Stimulated activated CD4-positive, alpha-beta T cell treated with anti-CD3 and anti-CD28 coated beads, Interleukin-1b, Interleukin-23, amount 100 ng/mL, for 24 hours (primary cell): ENCODE measurements at regions not wholly inside any gene's neighbourhood (a gene's known extent, or its start where the extent isn't known, plus 50 kb on each side); places are given as distances from the start of the nearest gene placed in this dataset.

Experiments used
- DNase-seq, 4 experiments: peaks; one replicate each; pipeline ENCODE4 v3.0.0-alpha.2; 2020; ENCODE audit warnings: low read depth in 4 of 4, low spot score in 1 of 4

GRCh38 chr20:4370851-4371250 lies 121.8 kb upstream of the ADRA1D start:
- no peak for DNase-seq

- peak in 3 of 4 experiments; percentile 1 to 36 (median 4) for DNase-seq
These were observed 120.7 kb upstream of the ADRA1D start for GRCh38 chr20:4369798-4370124.

GRCh38 chr20:4369119-4369797 lies 120.2 kb upstream of the ADRA1D start:
- DNase-seq, result no peak

GRCh38 chr20:4366076-4366475 lies 117.0 kb upstream of the ADRA1D start:
- no peak for DNase-seq

- DNase-seq, result no peak
These were observed 109.5 kb upstream of the ADRA1D start for GRCh38 chr20:4358552-4358951.

GRCh38 chr20:4352348-4352747 lies 103.3 kb upstream of the ADRA1D start:
- no peak for DNase-seq

GRCh38 chr20:4350096-4350495 lies 101.0 kb upstream of the ADRA1D start:
- DNase-seq, result no peak

GRCh38 chr20:4344670-4345069 lies 95.6 kb upstream of the ADRA1D start:
- no peak for DNase-seq

GRCh38 chr20:4342609-4343008 lies 93.5 kb upstream of the ADRA1D start:
- no peak for DNase-seq

- DNase-seq, result no peak
These were observed 92.9 kb upstream of the ADRA1D start for GRCh38 chr20:4341804-4342485.

- DNase-seq, result no peak
These were observed 86.6 kb upstream of the ADRA1D start for GRCh38 chr20:4335722-4336121.

GRCh38 chr20:4332121-4332860 lies 83.2 kb upstream of the ADRA1D start:
- no peak for DNase-seq

- DNase-seq, result no peak
These were observed 80.9 kb upstream of the ADRA1D start for GRCh38 chr20:4330011-4330410.

- no peak for DNase-seq
These were observed 80.1 kb upstream of the ADRA1D start for GRCh38 chr20:4329232-4329631.

GRCh38 chr20:4328541-4328940 lies 79.5 kb upstream of the ADRA1D start:
- no peak for DNase-seq

GRCh38 chr20:4327956-4328355 lies 78.9 kb upstream of the ADRA1D start:
- no peak for DNase-seq

- DNase-seq, result no peak
These were observed 77.3 kb upstream of the ADRA1D start for GRCh38 chr20:4326195-4327065.

GRCh38 chr20:4325548-4326187 lies 76.6 kb upstream of the ADRA1D start:
- no peak for DNase-seq

GRCh38 chr20:4324611-4325243 lies 75.6 kb upstream of the ADRA1D start:
- no peak for DNase-seq

- DNase-seq, result no peak
These were observed 73.4 kb upstream of the ADRA1D start for GRCh38 chr20:4322499-4322898.
